HFF-Myc (cell line): ENCODE measurements at regions not wholly inside any gene's neighbourhood (a gene's known extent, or its start where the extent isn't known, plus 50 kb on each side); places are given as distances from the start of the nearest gene placed in this dataset.
"Not testable (repeated sequence)": the region's sequence is repeated elsewhere in the genome, so short reads cannot be mapped to it uniquely, and the experiment has no call there.

ENCODE experiments used
- DNase-seq: peaks from one replicate; pipeline ENCODE4 v3.0.0-alpha.2; 2011; ENCODE audit warnings: low read depth; ENCODE audit errors: extremely low read depth
- H3K4me3 ChIP-seq: replicated peaks from 2 replicates; pipeline ENCODE4 v1.5.1; 2011; ENCODE audit warnings: low read depth, mild to moderate bottlenecking, control low read depth, low read length
- TF ChIP-seq, protein P1 (sequence below): IDR thresholded peaks from 2 replicates; pipeline ENCODE4 v1.5.1; 2012; ENCODE audit warnings: mild to moderate bottlenecking, low read depth, low read length, control low read depth; ENCODE audit errors: missing control alignments

DNA sequence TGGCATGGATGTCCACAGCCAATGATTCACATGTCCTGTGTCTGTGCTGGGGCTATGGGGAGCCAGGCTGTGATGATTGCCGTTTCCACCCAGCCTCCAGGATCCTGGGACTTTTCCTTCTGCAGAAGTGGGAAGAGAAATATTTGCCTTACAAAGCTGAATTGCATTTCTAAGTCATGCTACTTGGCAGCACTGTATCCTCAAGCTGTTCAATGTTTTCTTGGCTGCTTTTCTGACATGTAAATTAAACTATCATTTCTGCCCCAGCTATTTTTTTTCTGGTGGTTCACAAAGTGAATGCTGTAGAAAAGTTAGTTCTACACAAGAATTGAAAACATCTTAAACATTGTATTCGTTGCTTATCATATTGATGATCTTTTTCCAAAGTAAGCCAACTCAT lies 51.9 kb upstream of the TCERG1L start:
- no peak for DNase-seq
- TF ChIP-seq, protein P1, sequence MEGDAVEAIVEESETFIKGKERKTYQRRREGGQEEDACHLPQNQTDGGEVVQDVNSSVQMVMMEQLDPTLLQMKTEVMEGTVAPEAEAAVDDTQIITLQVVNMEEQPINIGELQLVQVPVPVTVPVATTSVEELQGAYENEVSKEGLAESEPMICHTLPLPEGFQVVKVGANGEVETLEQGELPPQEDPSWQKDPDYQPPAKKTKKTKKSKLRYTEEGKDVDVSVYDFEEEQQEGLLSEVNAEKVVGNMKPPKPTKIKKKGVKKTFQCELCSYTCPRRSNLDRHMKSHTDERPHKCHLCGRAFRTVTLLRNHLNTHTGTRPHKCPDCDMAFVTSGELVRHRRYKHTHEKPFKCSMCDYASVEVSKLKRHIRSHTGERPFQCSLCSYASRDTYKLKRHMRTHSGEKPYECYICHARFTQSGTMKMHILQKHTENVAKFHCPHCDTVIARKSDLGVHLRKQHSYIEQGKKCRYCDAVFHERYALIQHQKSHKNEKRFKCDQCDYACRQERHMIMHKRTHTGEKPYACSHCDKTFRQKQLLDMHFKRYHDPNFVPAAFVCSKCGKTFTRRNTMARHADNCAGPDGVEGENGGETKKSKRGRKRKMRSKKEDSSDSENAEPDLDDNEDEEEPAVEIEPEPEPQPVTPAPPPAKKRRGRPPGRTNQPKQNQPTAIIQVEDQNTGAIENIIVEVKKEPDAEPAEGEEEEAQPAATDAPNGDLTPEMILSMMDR, result no peak
- H3K4me3 ChIP-seq, result no peak overlapping the region

DNA sequence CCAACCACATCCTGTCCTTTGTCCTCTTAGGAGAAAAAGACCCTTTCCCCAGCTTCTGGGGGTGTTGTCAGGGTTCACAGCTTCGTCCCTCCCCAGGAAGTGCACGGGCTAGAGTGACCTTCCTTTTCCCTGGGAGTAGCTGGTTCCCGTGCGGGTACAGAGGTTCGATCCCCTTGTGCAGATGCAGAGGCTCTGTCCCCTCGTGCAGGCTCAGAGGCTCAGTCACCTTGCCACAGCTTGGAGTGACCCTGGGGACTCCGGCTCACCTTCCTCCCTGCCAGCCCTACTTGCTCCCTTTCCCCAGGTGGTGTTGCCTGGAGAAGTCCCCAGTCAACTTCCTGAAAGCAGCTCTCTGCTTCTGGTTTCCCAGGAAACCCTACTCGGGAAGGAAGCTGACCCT lies 60.0 kb upstream of the TCERG1L start:
- DNase-seq, result no peak
- TF ChIP-seq, protein P1, result no peak
- no peak overlapping the region for H3K4me3 ChIP-seq

DNA sequence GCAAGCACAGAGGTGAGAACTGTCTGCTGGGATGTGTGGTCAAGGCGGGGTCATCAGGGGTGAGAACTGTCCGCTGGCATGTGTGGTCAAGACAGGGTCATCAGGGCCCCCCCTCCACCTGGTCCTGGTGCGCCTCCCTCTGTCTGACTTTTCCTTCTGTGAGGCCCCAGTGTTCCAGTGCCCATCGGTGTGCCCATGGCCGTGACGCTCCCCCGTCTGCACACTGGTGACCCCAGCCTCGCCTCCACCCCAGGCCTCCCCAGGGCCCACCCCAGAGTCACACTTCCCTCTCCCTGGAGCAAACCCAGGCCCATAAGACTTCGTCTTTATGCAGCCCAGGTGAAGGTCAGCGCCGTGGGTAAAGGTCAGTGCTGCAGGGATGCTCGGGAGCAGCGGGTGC lies 70.1 kb upstream of the TCERG1L start:
- no peak overlapping the region for H3K4me3 ChIP-seq

DNA sequence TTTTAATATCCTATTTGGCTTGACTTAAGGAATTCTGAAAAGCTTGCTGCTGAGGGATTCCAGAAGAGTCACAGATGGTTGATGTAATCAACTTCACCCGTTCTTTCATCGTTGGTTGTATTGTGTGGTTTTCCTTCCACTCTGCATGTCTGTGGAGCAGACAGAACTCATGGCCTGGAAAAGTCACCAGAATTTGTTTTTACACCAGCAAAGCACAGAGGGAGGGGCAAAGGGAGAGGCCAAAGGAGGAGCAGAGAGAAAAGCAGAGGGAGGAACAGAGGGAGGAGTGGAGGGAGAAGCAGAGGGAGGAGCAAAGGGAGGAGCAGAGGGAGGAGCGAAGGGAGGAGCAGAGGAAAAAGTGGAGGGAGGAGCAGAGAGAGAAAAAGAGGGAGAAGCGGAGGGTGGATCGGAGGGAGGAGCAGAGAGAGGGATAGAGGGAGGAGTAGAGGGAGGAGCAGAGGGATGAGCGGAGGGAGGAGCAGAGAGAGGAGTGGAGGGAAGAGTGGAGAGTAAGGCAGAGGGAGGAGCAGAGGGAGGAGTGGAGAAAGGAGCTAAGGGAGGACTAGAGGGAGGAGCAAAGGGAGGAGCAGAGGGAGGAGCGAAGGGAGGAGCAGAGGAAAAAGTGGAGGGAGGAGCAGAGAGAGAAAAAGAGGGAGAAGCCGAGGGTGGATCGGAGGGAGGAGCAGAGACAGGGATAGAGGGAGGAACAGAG lies 73.8 kb upstream of the TCERG1L start:
- not testable (repeated sequence) for H3K4me3 ChIP-seq, DNase-seq

More for the DNA sequence above, 70.1 kb upstream of the TCERG1L start:
- TF ChIP-seq, protein P1, result no peak
- DNase-seq, result no peak

DNA sequence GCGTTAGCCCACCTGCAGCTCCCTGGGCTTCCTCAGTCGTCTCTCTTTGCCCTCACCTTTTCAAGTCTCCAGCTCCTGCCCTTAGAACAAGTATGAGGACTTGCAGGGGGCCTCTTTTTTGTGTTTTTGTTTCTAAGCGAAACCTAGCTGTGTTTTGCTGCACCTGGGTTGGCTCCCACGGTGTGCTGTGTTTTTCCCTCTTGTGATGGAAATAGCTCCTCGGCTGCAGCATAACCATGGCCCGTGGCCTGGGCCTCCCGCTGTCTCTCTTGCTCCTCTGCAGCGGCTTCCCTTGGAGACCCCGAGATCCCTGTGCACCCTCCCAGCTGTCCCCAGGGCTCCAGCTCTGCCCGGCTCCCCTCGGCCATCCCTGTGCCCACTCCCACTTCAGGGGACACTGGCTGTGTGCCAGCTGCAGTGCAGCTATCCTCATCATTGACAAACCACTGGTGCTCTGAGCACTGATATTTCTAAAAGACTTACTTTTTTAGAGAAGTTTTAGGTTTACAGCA lies 75.6 kb upstream of the TCERG1L start:
- DNase-seq, result no peak
- no peak overlapping the region for H3K4me3 ChIP-seq
- TF ChIP-seq, protein P1, result no peak

DNA sequence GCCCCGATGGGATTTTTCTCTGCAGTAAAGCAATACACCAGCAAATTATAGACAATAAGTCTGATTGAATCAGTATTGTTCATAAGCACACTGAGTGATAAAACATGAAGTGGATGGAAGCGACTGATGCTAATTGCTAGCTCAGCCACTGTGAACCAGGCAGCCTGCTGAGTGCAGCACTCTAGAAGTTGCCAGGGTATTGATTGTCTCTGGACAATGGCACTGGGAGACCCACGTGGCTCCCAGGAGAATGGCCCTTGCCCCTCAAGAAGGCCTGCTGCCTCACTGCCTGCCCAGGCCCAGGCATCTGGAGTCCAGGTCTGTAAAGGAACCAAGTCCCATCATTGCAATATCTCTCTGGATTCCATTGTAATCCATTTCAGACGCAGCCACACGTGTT lies 80.4 kb upstream of the TCERG1L start:
- TF ChIP-seq, protein P1, result no peak
- no peak for DNase-seq
- H3K4me3 ChIP-seq, result no peak overlapping the region

DNA sequence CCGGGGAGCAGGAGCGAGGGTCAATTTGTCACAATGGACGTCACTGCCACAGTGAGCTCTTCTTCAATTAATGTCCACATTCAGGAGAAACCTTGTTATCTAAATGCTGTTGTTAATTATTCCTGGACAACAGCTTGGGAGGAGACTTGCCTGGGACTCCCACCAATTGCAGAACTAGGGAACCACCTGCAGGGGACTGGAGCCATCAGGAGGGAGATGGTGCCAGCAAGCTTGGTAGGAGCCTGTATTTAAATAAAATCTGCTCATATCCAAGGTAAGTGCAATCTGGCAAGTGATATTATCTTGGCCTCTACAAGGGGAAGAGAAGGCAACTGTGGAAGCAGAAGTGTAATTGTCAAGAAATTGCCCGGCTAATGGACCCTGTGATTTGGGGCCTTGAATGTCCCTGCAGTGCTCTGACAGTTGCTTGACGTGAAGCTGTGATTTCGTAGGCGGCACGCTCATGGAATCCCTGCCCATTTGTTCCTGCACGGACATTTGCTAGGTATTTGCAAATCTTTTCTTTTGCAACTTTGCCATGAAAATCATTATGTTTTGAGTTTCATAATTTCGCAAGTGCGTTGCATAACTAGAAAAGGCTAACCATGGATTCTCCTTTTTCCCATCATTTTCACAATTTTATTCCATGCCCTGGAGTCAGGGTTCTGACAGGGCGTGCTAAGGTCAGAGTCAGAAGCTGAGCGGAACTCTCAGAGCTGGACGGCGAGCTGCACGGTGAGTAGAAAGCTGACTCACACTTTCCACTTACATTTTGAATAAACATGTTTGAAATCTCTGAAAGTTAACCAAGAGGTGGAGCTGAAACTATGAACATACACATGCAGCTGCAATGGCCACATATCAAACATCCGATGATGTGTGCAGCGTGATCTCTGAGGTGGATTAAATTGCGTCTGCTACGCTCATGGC lies 84.9 kb upstream of the TCERG1L start:
- no peak overlapping the region for H3K4me3 ChIP-seq
- no peak for DNase-seq
- TF ChIP-seq, protein P1, result no peak
